SKM-1 treated with dmso at 0.1 percent for 144 hours (cell line): ENCODE measurements at regions not wholly inside any gene's neighbourhood (a gene's known extent, or its start where the extent isn't known, plus 50 kb on each side); places are given as distances from the start of the nearest gene placed in this dataset.
"Not testable (repeated sequence)": the region's sequence is repeated elsewhere in the genome, so short reads cannot be mapped to it uniquely, and the experiment has no call there.

Experiments used
- DNase-seq: peaks from one replicate; lab custom pipeline; 2025; ENCODE audit not compliant: unreplicated experiment; lab: John Stamatoyannopoulos, UW

- no peak for DNase-seq
These were observed 225.9 kb upstream of the GYPA start for GRCh38 chr4:144366425-144366824.

GRCh38 chr4:144371485-144371884 lies 231.0 kb upstream of the GYPA start:
- no peak for DNase-seq

GRCh38 chr4:144374065-144374464 lies 233.5 kb upstream of the GYPA start:
- DNase-seq = no peak

DNA sequence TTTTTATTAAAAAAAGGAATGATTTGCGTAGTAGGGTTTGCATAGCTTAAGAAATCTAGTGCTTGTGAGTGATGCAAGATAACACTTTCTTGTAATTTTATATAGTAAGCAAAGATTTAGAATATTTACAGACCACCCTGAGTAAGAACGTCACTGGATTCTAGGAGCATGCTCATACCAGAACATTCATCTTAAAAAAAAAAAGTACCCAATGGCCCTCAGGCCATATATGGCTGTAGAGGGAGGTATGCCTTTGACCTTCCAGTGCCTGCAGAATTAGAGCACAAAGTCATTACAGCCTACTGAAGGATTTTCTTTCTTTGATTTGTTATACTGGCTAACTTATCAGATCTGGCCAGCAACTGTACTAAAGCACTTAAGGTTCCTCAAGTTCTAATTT lies 236.3 kb upstream of the GYPA start:
- no peak for DNase-seq

GRCh38 chr4:144384408-144384807 lies 243.9 kb upstream of the GYPA start:
- no peak for DNase-seq

DNA sequence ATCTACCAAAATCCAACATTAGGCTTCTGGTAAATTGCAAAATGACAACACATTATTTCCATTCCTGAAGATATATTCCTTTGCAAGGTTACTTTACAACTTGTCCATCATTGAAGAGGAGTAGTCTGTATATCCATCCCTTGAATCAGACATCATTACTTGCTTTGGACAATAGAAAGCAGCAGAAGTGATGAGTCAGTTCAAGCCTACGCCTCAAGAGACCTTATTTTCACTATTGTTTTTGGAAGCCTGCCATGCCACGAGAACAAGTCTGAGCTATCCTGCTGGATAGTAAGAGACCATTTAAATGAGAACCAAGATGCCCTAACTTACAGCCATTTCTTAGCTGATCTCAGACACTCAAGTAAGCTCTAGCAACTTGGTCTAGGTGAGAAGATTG lies 246.0 kb upstream of the HHIP start:
- DNase-seq = no peak

DNA sequence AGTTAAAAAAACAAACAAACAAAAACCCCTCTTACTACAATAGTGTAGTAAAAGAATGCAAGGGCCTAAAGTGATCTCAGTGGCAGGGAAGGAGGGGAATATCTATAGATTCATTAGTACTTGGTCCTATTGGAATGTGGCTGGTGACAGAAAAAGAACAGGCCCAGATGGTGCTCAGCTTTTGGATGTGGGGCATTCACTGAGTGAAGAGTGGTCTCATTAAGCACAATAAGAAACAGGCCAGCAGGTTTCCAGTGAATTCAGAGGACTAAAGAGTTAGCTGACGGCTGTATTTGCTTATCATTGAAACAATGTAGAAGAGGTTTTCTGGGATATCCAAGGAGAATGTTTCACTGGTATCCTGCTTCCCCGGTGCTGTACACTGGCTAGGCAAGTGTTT lies 243.8 kb upstream of the HHIP start:
- DNase-seq = no peak

DNA sequence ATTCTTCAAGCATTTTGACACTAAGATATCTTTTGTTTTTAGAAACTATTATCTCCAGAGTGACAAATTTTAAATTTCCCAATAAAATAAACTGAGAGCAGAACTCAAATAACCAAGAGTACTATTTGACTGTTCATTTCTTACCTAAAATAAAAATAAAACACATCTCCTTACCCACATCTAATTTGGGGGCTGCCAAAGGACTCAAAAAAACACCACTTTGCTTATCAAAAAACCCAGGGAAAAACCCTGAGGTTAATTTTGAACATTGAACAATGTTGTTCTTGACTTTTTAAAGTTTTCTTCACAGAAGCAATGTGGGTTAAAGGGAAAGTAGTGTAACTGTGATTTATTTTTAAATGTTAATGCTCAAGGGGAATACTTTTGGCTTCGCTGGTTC lies 243.0 kb upstream of the HHIP start:
- no peak for DNase-seq

GRCh38 chr4:144403893-144404292 lies 242.1 kb upstream of the HHIP start:
- no peak for DNase-seq

- DNase-seq = no peak
These were observed 236.4 kb upstream of the HHIP start for GRCh38 chr4:144409525-144409924.

DNA sequence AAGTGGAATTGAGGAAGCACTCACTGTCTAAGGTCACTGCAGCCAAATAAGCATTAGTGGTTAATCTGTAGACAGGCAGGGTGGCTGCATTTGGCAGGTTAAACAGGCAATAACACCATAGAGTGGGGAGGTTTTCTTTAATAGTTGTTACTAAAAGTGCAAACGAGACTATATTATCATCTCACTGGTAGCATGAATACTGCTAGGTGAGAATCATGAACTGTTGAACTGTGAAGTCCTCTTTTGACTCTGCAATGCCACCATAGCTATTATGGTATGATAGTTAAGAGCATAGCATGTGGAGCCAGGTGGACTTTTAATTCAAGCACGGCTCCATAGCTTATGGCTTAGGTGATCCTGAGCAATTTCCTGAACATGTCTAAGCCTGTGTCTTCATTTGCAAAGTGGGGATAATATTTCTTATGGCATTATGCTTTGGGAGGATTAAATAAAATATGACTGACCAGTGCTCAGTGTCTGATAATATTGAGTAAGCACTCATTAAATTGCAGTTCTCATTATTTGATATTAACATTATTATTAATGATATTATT lies 235.6 kb upstream of the HHIP start:
- no peak for DNase-seq

DNA sequence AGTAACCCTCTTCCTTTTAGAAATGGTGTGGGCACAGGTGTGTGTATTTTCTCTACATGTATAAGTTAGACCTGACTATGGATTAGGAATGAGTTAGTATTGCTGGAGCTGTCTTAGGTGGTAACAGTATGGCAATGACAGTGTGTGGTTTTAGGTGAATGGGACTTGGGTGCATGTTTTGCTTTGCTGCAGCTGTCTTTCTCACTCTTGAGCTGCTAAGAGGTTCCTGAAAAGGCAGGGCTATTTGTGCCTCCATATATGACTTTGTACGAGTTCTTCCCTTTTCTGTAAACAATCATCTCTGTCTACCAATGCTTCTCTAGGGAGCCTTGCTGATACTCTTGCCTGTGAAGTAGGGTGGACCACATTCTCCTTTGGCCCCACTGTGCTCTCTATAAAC lies 234.8 kb upstream of the HHIP start:
- DNase-seq = no peak

DNA sequence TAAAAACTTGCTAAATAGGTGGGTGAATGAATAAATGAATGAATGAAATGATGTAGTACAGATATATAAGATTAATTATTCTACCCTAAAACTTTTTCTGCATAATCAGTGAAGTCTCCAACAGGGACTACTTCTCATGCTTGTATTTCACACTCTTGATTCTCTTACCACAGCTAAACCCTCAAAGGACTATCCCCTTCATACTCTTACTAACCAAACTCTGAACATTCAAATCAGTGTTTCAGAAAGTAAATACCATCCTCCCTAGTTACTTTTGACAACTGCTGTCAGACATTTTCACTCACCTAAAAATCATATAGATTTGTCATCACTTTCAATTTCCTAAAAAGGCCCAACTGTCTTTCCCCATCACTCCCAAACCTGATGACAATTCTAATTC lies 234.3 kb upstream of the HHIP start:
- DNase-seq = no peak

DNA sequence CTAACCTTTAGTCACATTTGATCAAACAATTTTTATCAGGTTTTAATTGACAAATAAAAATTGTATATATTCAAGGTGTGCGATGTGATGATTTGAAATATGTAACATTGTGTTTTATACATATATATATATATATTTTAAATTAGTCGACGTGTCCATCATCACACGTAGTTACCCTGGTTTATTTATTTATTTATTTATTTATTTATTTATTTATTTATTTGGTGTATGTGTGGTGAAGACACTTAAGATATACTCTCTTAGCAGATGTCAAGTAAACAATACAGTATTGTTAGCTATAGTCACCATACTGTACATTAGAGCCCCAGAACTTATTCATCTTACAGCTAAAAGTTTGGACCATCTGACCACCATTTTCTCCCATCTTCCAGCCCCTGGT lies 224.9 kb upstream of the HHIP start:
- DNase-seq = no peak

DNA sequence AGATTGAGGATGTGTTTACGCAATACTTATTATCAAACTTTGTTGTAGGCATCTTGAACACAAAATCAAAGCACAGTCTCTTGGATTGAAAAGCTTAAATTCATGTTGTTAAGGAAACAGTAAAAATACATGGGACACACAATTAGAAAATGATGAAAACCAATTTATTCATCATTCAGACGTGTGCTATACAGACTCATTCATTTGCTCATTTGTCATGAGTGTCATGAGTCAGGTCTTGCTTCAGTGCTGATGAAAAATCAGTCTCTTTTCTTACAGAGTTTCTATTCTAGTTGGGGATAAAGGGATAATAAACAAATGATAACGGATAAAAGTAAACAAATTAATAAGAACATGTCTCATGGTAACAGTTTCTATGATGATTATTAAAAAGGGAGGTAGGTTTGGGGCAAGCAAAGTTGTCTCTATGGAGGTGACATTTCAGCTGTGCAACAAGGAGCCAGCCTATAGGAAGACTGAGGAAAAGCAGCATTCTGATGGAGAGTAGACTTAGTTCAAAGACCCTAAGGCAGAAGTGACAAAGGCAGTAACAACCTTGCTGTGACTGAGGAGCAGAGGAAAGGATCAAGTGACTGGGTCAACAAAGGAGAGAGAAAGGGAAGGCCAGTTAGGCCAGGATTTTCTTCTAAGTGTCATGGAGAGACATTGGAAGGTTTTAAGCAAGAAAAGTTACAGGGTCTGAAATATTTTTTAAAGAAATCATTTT lies 224.0 kb upstream of the HHIP start:
- no peak for DNase-seq

DNA sequence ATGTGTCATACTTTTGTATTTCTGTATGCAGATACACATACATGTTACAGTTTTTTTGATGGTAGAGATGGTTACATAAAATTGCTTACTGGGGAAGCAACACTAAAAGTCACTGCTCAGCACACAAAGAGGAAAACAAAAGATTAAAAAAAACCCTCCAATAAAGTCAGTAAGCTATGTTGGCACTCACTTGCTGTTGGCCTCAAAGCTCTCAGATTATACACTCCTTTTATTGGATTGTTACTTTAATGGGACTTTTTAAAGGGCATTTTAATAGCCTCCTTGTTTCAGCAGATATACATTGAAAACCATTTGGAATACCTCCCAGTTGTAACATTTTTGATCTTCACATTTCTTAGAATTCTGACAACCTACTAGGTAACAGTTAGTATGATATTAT lies 222.0 kb upstream of the HHIP start:
- no peak for DNase-seq

DNA sequence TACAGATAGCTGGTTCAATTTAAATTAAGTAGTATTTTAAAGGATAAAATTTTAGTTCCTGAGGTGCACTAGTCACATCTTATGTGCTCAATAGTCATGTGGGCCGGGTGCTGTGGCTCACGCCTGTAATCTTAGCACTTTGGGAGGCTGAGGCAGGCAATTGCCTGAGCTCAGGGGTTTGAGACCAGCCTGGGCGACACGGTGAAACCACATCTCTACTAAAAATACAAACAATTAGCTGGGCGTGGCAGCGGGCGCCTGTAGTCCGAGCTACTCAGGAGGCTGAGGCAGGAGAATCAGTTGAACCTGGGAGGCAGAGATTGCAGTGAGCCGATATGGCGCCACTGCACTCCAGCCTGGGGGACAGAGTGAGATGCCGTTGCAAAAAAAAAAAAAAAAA lies 219.9 kb upstream of the HHIP start:
- DNase-seq = not testable (repeated sequence)

- no peak for DNase-seq
These were observed 203.2 kb upstream of the HHIP start for GRCh38 chr4:144442713-144443112.

- DNase-seq = no peak
These were observed 196.3 kb upstream of the HHIP start for GRCh38 chr4:144449611-144450010.

DNA sequence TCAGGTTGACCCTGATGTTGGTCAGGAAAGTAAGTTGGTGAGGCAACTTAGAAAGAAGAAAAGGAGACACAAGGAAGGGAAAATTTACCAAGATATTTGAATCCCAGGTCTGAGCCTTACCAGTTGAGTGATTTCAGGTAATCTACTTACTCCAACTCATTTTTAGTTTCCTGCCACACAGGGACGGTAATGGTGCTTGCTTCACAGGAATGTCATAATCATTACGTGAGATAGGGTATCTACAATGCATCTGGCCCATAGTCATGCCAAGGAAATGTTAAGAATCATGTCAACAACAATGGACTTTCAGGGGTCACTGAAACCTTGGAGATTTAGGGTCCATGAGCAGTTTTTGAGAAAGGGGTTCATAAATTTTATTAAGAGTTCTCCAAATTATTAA lies 195.4 kb upstream of the HHIP start:
- DNase-seq = no peak

- no peak for DNase-seq
These were observed 194.0 kb upstream of the HHIP start for GRCh38 chr4:144451766-144452450.

DNA sequence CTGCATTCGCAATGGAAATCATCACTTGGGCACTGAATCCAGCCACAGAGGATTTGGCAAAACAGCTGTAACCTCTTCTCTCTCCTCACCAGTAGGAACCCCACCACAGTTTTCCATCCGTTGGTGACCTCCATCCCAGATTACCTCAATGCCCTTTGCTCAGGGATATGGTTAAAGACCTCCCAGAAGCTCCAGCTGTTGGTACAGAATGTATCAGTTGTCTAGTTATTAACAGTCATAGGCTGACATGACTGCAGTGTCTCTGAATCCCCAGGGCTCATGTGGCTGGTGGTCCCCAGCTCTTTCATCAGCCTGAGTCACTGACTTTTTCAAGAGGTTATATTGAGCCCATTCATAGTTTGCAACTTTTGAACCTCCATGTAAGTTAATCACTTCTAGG lies 189.8 kb upstream of the HHIP start:
- no peak for DNase-seq

DNA sequence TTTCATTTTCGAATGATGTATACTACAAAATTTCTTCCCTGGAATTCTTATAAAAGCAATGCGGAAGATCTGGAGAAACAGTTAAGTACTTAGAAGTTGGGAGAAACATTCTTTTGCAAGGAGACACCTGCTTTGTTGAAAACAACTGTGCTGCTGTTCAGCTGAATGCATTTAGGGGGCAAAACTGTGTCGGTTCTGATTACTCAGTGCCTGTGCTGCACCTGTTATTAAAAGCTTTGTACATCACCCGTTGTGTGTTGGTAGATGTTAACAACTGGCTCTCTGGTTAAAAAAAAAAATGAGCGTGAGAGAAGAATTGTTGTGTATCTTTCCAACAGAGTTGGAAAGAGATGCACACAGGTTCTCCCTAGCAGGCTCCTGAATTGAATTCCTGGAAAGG lies 184.1 kb upstream of the HHIP start:
- no peak for DNase-seq
